Peyer's patch (tissue), 4 donors: ENCODE measurements at regions not wholly inside any gene's neighbourhood (a gene's known extent, or its start where the extent isn't known, plus 50 kb on each side); places are given as distances from the start of the nearest gene placed in this dataset.

Experiments
- POLR2A ChIP-seq, 2 donors: fragments of 450-650 bp; IDR thresholded peaks; one replicate each; pipeline ENCODE4 v1.5.1; 2017; ENCODE audit warnings: antibody characterized with exemption in 2 of 2, mild to moderate bottlenecking in 2 of 2, moderate library complexity in 2 of 2
- TF ChIP-seq, protein P1 (sequence below), 6 experiments: fragments of 450-650 bp in 4 of 6; fragments of 200-600 bp in 2 of 6; sonication (generic) in 1 of 6; IDR thresholded peaks; one replicate each; pipeline ENCODE4 v1.5.1; 2017 to 2019; ENCODE audit warnings: antibody characterized with exemption in 6 of 6, mild to moderate bottlenecking in 3 of 6, moderate library complexity in 1 of 6

DNA sequence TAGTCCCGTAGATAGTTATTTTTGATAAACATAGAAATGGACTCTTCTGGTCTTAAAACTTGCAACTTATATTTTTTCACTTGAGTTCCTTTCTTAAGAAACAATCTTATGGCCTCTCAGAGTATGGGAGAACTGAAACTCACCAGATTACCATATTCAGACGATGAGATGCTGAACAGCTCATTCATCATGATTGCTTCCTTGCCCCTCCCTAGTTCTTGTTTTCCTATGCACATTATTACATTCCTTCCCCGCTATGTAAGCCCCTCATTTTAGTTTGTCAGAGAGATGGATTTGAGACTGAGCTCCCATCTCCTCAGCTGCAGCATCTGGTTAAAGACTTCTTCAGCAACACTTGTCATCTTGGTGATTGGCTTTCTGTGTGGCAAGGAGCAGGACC is 158.5 kb downstream of the SLITRK6 start:
- TF ChIP-seq, protein P1, sequence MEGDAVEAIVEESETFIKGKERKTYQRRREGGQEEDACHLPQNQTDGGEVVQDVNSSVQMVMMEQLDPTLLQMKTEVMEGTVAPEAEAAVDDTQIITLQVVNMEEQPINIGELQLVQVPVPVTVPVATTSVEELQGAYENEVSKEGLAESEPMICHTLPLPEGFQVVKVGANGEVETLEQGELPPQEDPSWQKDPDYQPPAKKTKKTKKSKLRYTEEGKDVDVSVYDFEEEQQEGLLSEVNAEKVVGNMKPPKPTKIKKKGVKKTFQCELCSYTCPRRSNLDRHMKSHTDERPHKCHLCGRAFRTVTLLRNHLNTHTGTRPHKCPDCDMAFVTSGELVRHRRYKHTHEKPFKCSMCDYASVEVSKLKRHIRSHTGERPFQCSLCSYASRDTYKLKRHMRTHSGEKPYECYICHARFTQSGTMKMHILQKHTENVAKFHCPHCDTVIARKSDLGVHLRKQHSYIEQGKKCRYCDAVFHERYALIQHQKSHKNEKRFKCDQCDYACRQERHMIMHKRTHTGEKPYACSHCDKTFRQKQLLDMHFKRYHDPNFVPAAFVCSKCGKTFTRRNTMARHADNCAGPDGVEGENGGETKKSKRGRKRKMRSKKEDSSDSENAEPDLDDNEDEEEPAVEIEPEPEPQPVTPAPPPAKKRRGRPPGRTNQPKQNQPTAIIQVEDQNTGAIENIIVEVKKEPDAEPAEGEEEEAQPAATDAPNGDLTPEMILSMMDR (IDR thresholded peaks at IDR 0.05), result no peak
- TF ChIP-seq POLR2A (IDR thresholded peaks at IDR 0.05), result no peak
